ENCODE measurements at regions not wholly inside any gene's neighbourhood (a gene's known extent, or its start where the extent isn't known, plus 50 kb on each side); places are given as distances from the start of the nearest gene placed in this dataset.
"Not testable (repeated sequence)": the region's sequence is repeated elsewhere in the genome, so short reads cannot be mapped to it uniquely, and the experiment has no call there.

GRCh38 chr9:74085384-74086037, 411.6 kb upstream of the RORB start:
- DNase-seq; in situ Hi-C loops (cut with MboI; ENCODE audit: low pct_unique_long_range_greater_than_20kb, low sequenced_read_pairs): not testable (repeated sequence)

GRCh38 chr9:74090921-74091320, 406.2 kb upstream of the RORB start:
- DNase-seq; in situ Hi-C loops (cut with MboI; ENCODE audit: low pct_unique_long_range_greater_than_20kb, low sequenced_read_pairs): not testable (repeated sequence)

- in situ Hi-C loops (cut with MboI; ENCODE audit: low pct_unique_long_range_greater_than_20kb, low sequenced_read_pairs) = no loop called here
Observed at GRCh38 chr9:74092491-74092834, 404.7 kb upstream of the RORB start.

GRCh38 chr9:74094037-74094436, 403.1 kb upstream of the RORB start:
- DNase-seq; in situ Hi-C loops (cut with MboI; ENCODE audit: low pct_unique_long_range_greater_than_20kb, low sequenced_read_pairs): not testable (repeated sequence)

More at GRCh38 chr9:74092491-74092834, 404.7 kb upstream of the RORB start:
- no peak for DNase-seq

- in situ Hi-C loops (cut with MboI; ENCODE audit: low pct_unique_long_range_greater_than_20kb, low sequenced_read_pairs) = no loop called here
- DNase-seq = no peak
Observed at GRCh38 chr9:74094766-74095165, 402.4 kb upstream of the RORB start.

- in situ Hi-C loops (cut with MboI; ENCODE audit: low pct_unique_long_range_greater_than_20kb, low sequenced_read_pairs) = no loop called here
Observed at GRCh38 chr9:74095925-74096324, 401.2 kb upstream of the RORB start.

GRCh38 chr9:74096420-74096819, 400.7 kb upstream of the RORB start:
- in situ Hi-C loops (cut with MboI; ENCODE audit: low pct_unique_long_range_greater_than_20kb, low sequenced_read_pairs) = no loop called here
- DNase-seq = no peak

More at GRCh38 chr9:74095925-74096324, 401.2 kb upstream of the RORB start:
- no peak for DNase-seq

GRCh38 chr9:74100042-74100441, 397.1 kb upstream of the RORB start:
- in situ Hi-C loops (cut with MboI; ENCODE audit: low pct_unique_long_range_greater_than_20kb, low sequenced_read_pairs) = no loop called here
- DNase-seq = no peak

GRCh38 chr9:74102148-74102547, 395.0 kb upstream of the RORB start:
- in situ Hi-C loops (cut with MboI; ENCODE audit: low pct_unique_long_range_greater_than_20kb, low sequenced_read_pairs); DNase-seq: not testable (repeated sequence)

- in situ Hi-C loops (cut with MboI; ENCODE audit: low pct_unique_long_range_greater_than_20kb, low sequenced_read_pairs) = no loop called here
- DNase-seq = no peak
Observed at GRCh38 chr9:74102702-74103101, 394.4 kb upstream of the RORB start.

GRCh38 chr9:74107692-74108091, 389.4 kb upstream of the RORB start:
- in situ Hi-C loops (cut with MboI; ENCODE audit: low pct_unique_long_range_greater_than_20kb, low sequenced_read_pairs) = no loop called here
- no peak for DNase-seq

GRCh38 chr9:74115976-74116375, 381.2 kb upstream of the RORB start:
- in situ Hi-C loops (cut with MboI; ENCODE audit: low pct_unique_long_range_greater_than_20kb, low sequenced_read_pairs) = no loop called here

GRCh38 chr9:74117151-74117550, 380.0 kb upstream of the RORB start:
- no peak for DNase-seq
- in situ Hi-C loops (cut with MboI; ENCODE audit: low pct_unique_long_range_greater_than_20kb, low sequenced_read_pairs) = no loop called here

More at GRCh38 chr9:74115976-74116375, 381.2 kb upstream of the RORB start:
- DNase-seq = no peak

GRCh38 chr9:74117731-74118130, 379.4 kb upstream of the RORB start:
- no peak for DNase-seq
- in situ Hi-C loops (cut with MboI; ENCODE audit: low pct_unique_long_range_greater_than_20kb, low sequenced_read_pairs) = no loop called here

- in situ Hi-C loops (cut with MboI; ENCODE audit: low pct_unique_long_range_greater_than_20kb, low sequenced_read_pairs) = no loop called here
- no peak for DNase-seq
Observed at GRCh38 chr9:74120061-74120460, 377.1 kb upstream of the RORB start.

- DNase-seq = no peak
- in situ Hi-C loops (cut with MboI; ENCODE audit: low pct_unique_long_range_greater_than_20kb, low sequenced_read_pairs) = no loop called here
Observed at GRCh38 chr9:74120470-74120869, 376.7 kb upstream of the RORB start.

- in situ Hi-C loops (cut with MboI; ENCODE audit: low pct_unique_long_range_greater_than_20kb, low sequenced_read_pairs) = no loop called here
- DNase-seq = no peak
Observed at GRCh38 chr9:74122216-74122615, 374.9 kb upstream of the RORB start.

- DNase-seq = peak; percentile 4
- in situ Hi-C loops (cut with MboI; ENCODE audit: low pct_unique_long_range_greater_than_20kb, low sequenced_read_pairs) = no loop called here
Observed at GRCh38 chr9:74122661-74123060, 374.5 kb upstream of the RORB start.

GRCh38 chr9:74125941-74126340, 371.2 kb upstream of the RORB start:
- DNase-seq = no peak
- in situ Hi-C loops (cut with MboI; ENCODE audit: low pct_unique_long_range_greater_than_20kb, low sequenced_read_pairs) = no loop called here

GRCh38 chr9:74132986-74133385, 364.1 kb upstream of the RORB start:
- in situ Hi-C loops (cut with MboI; ENCODE audit: low pct_unique_long_range_greater_than_20kb, low sequenced_read_pairs) = no loop called here
- DNase-seq = no peak

- in situ Hi-C loops (cut with MboI; ENCODE audit: low pct_unique_long_range_greater_than_20kb, low sequenced_read_pairs) = no loop called here
- no peak for DNase-seq
Observed at GRCh38 chr9:74133921-74134320, 363.2 kb upstream of the RORB start.

Measured in KBM-7 (cell line).